IMR-90 (cell line): ENCODE measurements at regions not wholly inside any gene's neighbourhood (a gene's known extent, or its start where the extent isn't known, plus 50 kb on each side); places are given as distances from the start of the nearest gene placed in this dataset.

Source experiments
- ATAC-seq: fragments of 200-7000 bp; cut with Tn5 transposase; 2 replicates; pipeline ENCODE4 v1.9.1; 2020; ENCODE audit warnings: low read depth, mild to moderate bottlenecking, moderate library complexity
- BruUV-seq: library from RNA; stranded (reverse); fragments of 400-500 nt; replicated peaks from 2 replicates; lab custom pipeline; 2021; lab: Mats Ljungman, UMichigan
- CTCF ChIA-PET: fragments of 300-600 bp; formaldehyde crosslinking; extraction: SDS; loops from one replicate; lab custom pipeline; 2021; ENCODE audit warnings: antibody characterized with exemption; lab: Yijun Ruan, JAX
- POLR2A ChIA-PET: fragments of 300-600 bp; sonication (Branson Sonifier 250); formaldehyde crosslinking; loops from one replicate; lab custom pipeline; 2022; ENCODE audit warnings: antibody characterized with exemption; ENCODE audit not compliant: unreplicated experiment; lab: Charles Lee
- DNase-seq: peaks from one replicate; pipeline ENCODE4 v3.0.0; 2013
- H2AFZ ChIP-seq: replicated peaks from 2 replicates; pipeline ENCODE3; 2013; ENCODE audit warnings: low read length, mild to moderate bottlenecking; ENCODE audit not compliant: poor library complexity
- H2AK5ac ChIP-seq: 2 replicates; pipeline ENCODE4 v1.6.1; 2013; ENCODE audit warnings: low read depth, low read length, inconsistent platforms
- H2AK9ac ChIP-seq: replicated peaks from 2 replicates; pipeline ENCODE3; 2013; ENCODE audit warnings: mild to moderate bottlenecking, low read depth, low read length, moderate library complexity; ENCODE audit not compliant: poor library complexity
- H2BK120ac ChIP-seq: 2 replicates; pipeline ENCODE4 v1.6.1; 2013; ENCODE audit warnings: low read depth, low read length, inconsistent platforms
- H2BK15ac ChIP-seq: 3 replicates; pipeline ENCODE4 v1.6.1; 2013; ENCODE audit warnings: low read depth, low read length, inconsistent platforms
- H2BK20ac ChIP-seq: 2 replicates; pipeline ENCODE4 v1.6.1; 2013; ENCODE audit warnings: low read depth, mild to moderate bottlenecking, inconsistent platforms, low read length, moderate library complexity
- H2BK5ac ChIP-seq: 2 replicates; pipeline ENCODE4 v1.6.1; 2013; ENCODE audit warnings: mild to moderate bottlenecking, low read depth, low read length, inconsistent platforms; ENCODE audit not compliant: poor library complexity, severe bottlenecking
- H3K14ac ChIP-seq: replicated peaks from 2 replicates; pipeline ENCODE4 v1.6.1; 2013; ENCODE audit warnings: low read depth, low read length, inconsistent platforms
- H3K18ac ChIP-seq: 2 replicates; pipeline ENCODE4 v1.6.1; 2013; ENCODE audit warnings: low read depth, low read length, control low read depth
- H3K23ac ChIP-seq: 2 replicates; pipeline ENCODE4 v1.6.1; 2013; ENCODE audit warnings: low read depth, low read length, inconsistent platforms
- H3K27ac ChIP-seq: 2 replicates; pipeline ENCODE4 v1.5.1; 2013; ENCODE audit warnings: mild to moderate bottlenecking, control low read depth, low read length; ENCODE audit not compliant: insufficient read depth
- H3K27me3 ChIP-seq: 2 replicates; pipeline ENCODE4 v1.6.1; 2013; ENCODE audit warnings: low read length; ENCODE audit not compliant: control insufficient read depth, insufficient read depth
- H3K36me3 ChIP-seq: 2 replicates; pipeline ENCODE4 v1.6.1; 2013; ENCODE audit warnings: low read length, mixed read lengths; ENCODE audit not compliant: control insufficient read depth, insufficient read depth
- H3K4ac ChIP-seq: 2 replicates; pipeline ENCODE4 v1.6.1; 2013; ENCODE audit warnings: low read depth, low read length, inconsistent platforms
- H3K4me1 ChIP-seq: 2 replicates; pipeline ENCODE4 v1.6.1; 2013; ENCODE audit warnings: low read length, mixed read lengths; ENCODE audit not compliant: control insufficient read depth, insufficient read depth
- H3K4me2 ChIP-seq: 2 replicates; pipeline ENCODE4 v1.6.1; 2013; ENCODE audit warnings: low read depth, mild to moderate bottlenecking, control low read depth, low read length, moderate library complexity
- H3K4me3 ChIP-seq: 2 replicates; pipeline ENCODE4 v1.5.1; 2013; ENCODE audit warnings: low read depth, mild to moderate bottlenecking, control low read depth, low read length, moderate library complexity; ENCODE audit not compliant: insufficient read depth
- H3K56ac ChIP-seq: 2 replicates; pipeline ENCODE4 v1.6.1; 2013; ENCODE audit warnings: low read length, inconsistent platforms; ENCODE audit not compliant: insufficient read depth; ENCODE audit errors: extremely low read depth
- H3K79me1 ChIP-seq, 2 experiments: 2 replicates each; pipeline ENCODE4 v1.6.1; 2013; ENCODE audit warnings: low read length in 2 of 2, inconsistent platforms in 1 of 2, low read depth in 1 of 2
- H3K9ac ChIP-seq: 2 replicates; pipeline ENCODE4 v1.6.1; 2013; ENCODE audit warnings: low read depth, low read length, control low read depth
- H3K9me1 ChIP-seq: 2 replicates; pipeline ENCODE4 v1.6.1; 2013; ENCODE audit warnings: low read length, inconsistent platforms; ENCODE audit not compliant: insufficient read depth
- H3K9me3 ChIP-seq: 2 replicates; pipeline ENCODE4 v1.6.1; 2013; ENCODE audit warnings: low read length; ENCODE audit not compliant: control insufficient read depth, insufficient read depth
- H4K20me1 ChIP-seq: 2 replicates; pipeline ENCODE4 v1.6.1; 2013; ENCODE audit warnings: low read length, inconsistent platforms; ENCODE audit not compliant: insufficient read depth
- H4K5ac ChIP-seq: 2 replicates; pipeline ENCODE4 v1.6.1; 2013; ENCODE audit warnings: mild to moderate bottlenecking, low read depth, low read length, control low read depth
- H4K8ac ChIP-seq, 2 experiments: 2 replicates each; pipeline ENCODE4 v1.6.1; 2013; ENCODE audit warnings: low read depth in 2 of 2, low read length in 2 of 2, control low read depth in 1 of 2, inconsistent platforms in 1 of 2
- H4K91ac ChIP-seq: 2 replicates; pipeline ENCODE4 v1.6.1; 2013; ENCODE audit warnings: low read depth, low read length, inconsistent platforms; ENCODE audit not compliant: insufficient read depth
- CEBPB ChIP-seq: IDR thresholded peaks from 2 replicates; pipeline ENCODE4 v1.6.1; 2012; ENCODE audit warnings: low read depth, low read length, improper control_type of control experiment
- CHD1 ChIP-seq: IDR thresholded peaks from 2 replicates; pipeline ENCODE4 v1.6.1; 2012; ENCODE audit warnings: low read depth, low read length, improper control_type of control experiment
- FOS ChIP-seq: fragments of 150-350 bp; IDR thresholded peaks from 2 replicates; pipeline ENCODE4 v1.6.1; 2016; ENCODE audit warnings: low read depth, low read length
- MAZ ChIP-seq: IDR thresholded peaks from 2 replicates; pipeline ENCODE4 v1.6.1; 2012; ENCODE audit warnings: low read depth, mild to moderate bottlenecking, low read length, improper control_type of control experiment, moderate library complexity, borderline replicate concordance
- MXI1 ChIP-seq: IDR thresholded peaks from 2 replicates; pipeline ENCODE4 v1.6.1; 2012; ENCODE audit warnings: low read depth, mild to moderate bottlenecking, low read length, moderate library complexity, borderline replicate concordance
- POLR2A ChIP-seq: IDR thresholded peaks from 2 replicates; pipeline ENCODE4 v1.6.1; 2012; ENCODE audit warnings: mild to moderate bottlenecking, low read depth, low read length
- RAD21 ChIP-seq: IDR thresholded peaks from 2 replicates; pipeline ENCODE4 v1.6.1; 2012; ENCODE audit warnings: low read length, improper control_type of control experiment
- RCOR1 ChIP-seq: IDR thresholded peaks from 2 replicates; pipeline ENCODE4 v1.6.1; 2012; ENCODE audit warnings: mild to moderate bottlenecking, low read length, improper control_type of control experiment; ENCODE audit not compliant: insufficient replicate concordance
- RFX5 ChIP-seq: IDR thresholded peaks from 2 replicates; pipeline ENCODE4 v1.8.0; 2012; ENCODE audit warnings: low read depth, mild to moderate bottlenecking, low read length, moderate library complexity
- USF2 ChIP-seq: fragments of 150-350 bp; IDR thresholded peaks from 2 replicates; pipeline ENCODE4 v1.6.1; 2017; ENCODE audit warnings: mild to moderate bottlenecking, antibody characterized with exemption, low read length, low read depth
- WGBS, 2 experiments: methylation state at CpG; one replicate each; pipeline versions ENCODE4 v1.1.5 to v1.1.7; 2013; ENCODE audit warnings: missing lambda C conversion rate in 2 of 2; ENCODE audit not compliant: insufficient read length in 1 of 2; ENCODE audit errors: extremely low coverage in 2 of 2; 5-methylcytosine and 5-hydroxymethylcytosine counted together
- dilution Hi-C: fragments of 300-500 bp; cut with HindIII; formaldehyde crosslinking; loops from one replicate; pipeline ENCODE4 v1.14.3; 2018; ENCODE audit warnings: low sequenced_read_pairs; ENCODE audit not compliant: unreplicated experiment
- in situ Hi-C: fragments of 300-500 bp; cut with MboI; formaldehyde crosslinking; loops from 3 replicates; pipeline ENCODE4 v1.14.3; 2019; ENCODE audit warnings: low sequenced_read_pairs, inconsistent platforms, mixed read lengths
- intact Hi-C: fragments of 100-400 bp; cut with micrococcal nuclease; formaldehyde crosslinking; loops from 2 replicates; pipeline ENCODE4 v1.10.0; 2022
- TF ChIP-seq, protein P1 (sequence below): fragments of 150-350 bp; IDR thresholded peaks from 2 replicates; pipeline ENCODE4 v1.6.1; 2016; ENCODE audit warnings: low read depth, mild to moderate bottlenecking, low read length, moderate library complexity, borderline replicate concordance

DNA sequence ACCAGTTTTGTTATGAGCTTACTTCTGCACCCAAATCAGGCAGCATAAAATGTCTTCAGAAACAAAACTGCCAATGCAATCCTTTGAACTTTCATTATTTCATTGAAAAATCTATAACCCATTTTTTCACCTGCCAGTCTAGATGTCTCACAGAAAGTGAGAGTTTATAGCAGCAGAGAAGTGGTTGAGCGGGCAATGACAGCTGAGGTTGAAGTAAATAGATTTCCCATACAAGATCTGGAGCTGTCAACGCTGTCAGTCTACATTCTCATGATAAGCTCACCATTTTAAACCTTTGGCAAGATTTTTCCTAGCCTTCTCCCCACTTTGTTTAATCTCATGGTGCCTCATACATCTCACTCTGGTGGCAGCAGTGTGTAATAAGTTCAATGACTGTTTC lies 1144.9 kb upstream of the PCDH9 start:
- H2AFZ ChIP-seq = no peak overlapping the region
- H3K18ac ChIP-seq = no peak overlapping the region
- no peak overlapping the region for H2AK5ac ChIP-seq
- no peak overlapping the region for H2BK15ac ChIP-seq
- in situ Hi-C loops (no loop called here), intact Hi-C loops (no loop called here), dilution Hi-C loops (no loop called here)
- no peak overlapping the region for H2BK20ac ChIP-seq
- H3K4me2 ChIP-seq = no peak overlapping the region
- H2BK5ac ChIP-seq = no peak overlapping the region
- no peak overlapping the region for H3K9ac ChIP-seq
- H3K9me3 ChIP-seq = no peaks in the 10 kb centered on the region
- H3K27ac ChIP-seq = no peak overlapping the region
- H3K14ac ChIP-seq = no peak overlapping the region
- ChIA-PET CTCF (no interaction called here), POLR2A (no interaction called here)
- H3K4ac ChIP-seq = no peak overlapping the region
- H3K36me3 ChIP-seq = no peaks in the 10 kb centered on the region
- no peak overlapping the region for H3K23ac ChIP-seq
- no peak overlapping the region for H4K91ac ChIP-seq
- ATAC-seq (no peak), DNase-seq (no peak)
- no peak overlapping the region for H3K56ac ChIP-seq
- H2BK120ac ChIP-seq = no peak overlapping the region
- H3K27me3 ChIP-seq = no peaks in the 10 kb centered on the region
- no peak overlapping the region for H4K8ac ChIP-seq
- no TSS peak for BruUV-seq
- TF ChIP-seq, protein P1, sequence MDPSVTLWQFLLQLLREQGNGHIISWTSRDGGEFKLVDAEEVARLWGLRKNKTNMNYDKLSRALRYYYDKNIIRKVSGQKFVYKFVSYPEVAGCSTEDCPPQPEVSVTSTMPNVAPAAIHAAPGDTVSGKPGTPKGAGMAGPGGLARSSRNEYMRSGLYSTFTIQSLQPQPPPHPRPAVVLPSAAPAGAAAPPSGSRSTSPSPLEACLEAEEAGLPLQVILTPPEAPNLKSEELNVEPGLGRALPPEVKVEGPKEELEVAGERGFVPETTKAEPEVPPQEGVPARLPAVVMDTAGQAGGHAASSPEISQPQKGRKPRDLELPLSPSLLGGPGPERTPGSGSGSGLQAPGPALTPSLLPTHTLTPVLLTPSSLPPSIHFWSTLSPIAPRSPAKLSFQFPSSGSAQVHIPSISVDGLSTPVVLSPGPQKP = no peak
- TF ChIP-seq RFX5 (no peak), CEBPB (no peak), MAZ (no peak), CHD1 (no peak), MXI1 (no peak), RAD21 (no peak), FOS (no peak), USF2 (no peak), RCOR1 (no peak), POLR2A (no peak)
- H3K4me3 ChIP-seq = no peak overlapping the region
- H3K4me1 ChIP-seq = no peaks in the 10 kb centered on the region
- H4K5ac ChIP-seq = no peak overlapping the region
- no peak overlapping the region for H2AK9ac ChIP-seq
- no CpG with 5 or more reads among the region's 2 CpGs for WGBS, 2 experiments
- H4K20me1 ChIP-seq = no peaks in the 10 kb centered on the region
- H3K79me1 ChIP-seq = no peaks in the 10 kb centered on the region
- H3K9me1 ChIP-seq = no peaks in the 10 kb centered on the region
